GM21723 (cell line): ENCODE measurements at regions not wholly inside any gene's neighbourhood (a gene's known extent, or its start where the extent isn't known, plus 50 kb on each side); places are given as distances from the start of the nearest gene placed in this dataset.
"Not testable (repeated sequence)": the region's sequence is repeated elsewhere in the genome, so short reads cannot be mapped to it uniquely, and the experiment has no call there.

Experiments used
- ATAC-seq: cut with Tn5 transposase; IDR thresholded peaks from one replicate; pipeline ENCODE4 v1.9.1; 2021; ENCODE audit warnings: mild to moderate bottlenecking, moderate library complexity; ENCODE audit not compliant: unreplicated experiment

- ATAC-seq = no peak
These were observed 159.3 kb upstream of the JARID2 start for GRCh38 chr6:15086348-15087158.

GRCh38 chr6:15087186-15087589 lies 158.7 kb upstream of the JARID2 start:
- no peak for ATAC-seq

DNA sequence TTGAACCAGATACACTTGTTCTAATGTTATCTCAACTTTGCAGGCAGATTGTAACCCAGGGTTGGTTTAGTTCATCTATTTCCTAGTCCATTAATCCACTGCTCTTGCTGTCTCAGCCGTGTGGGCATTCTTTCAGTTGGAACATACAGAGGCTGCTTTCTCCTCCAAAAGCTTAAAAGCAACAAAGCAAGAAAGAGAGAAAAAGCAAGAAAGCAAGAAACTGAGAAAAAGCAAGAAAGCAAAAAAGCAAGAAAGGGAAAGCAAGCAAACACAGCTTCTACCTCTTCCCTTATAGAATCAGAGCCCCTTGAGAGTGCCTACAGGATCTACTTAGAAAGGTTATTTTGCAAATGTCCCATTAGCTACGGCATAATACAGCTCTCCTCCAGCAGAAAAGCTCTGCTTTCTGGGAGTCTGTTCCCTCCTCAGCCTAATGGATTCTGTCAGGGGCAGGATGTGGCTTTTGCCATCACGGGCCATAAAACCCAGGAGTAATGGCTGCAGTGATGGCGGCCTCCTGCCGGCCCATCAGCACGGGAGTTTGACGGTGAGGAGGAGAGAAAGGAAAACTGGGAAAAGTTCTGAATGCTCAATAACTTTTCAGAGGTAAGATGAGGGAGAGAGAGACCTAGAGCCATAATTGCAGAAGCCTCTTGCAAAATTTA lies 156.8 kb upstream of the JARID2 start:
- ATAC-seq = no peak

- no peak for ATAC-seq
These were observed 156.2 kb upstream of the JARID2 start for GRCh38 chr6:15089569-15090144.

DNA sequence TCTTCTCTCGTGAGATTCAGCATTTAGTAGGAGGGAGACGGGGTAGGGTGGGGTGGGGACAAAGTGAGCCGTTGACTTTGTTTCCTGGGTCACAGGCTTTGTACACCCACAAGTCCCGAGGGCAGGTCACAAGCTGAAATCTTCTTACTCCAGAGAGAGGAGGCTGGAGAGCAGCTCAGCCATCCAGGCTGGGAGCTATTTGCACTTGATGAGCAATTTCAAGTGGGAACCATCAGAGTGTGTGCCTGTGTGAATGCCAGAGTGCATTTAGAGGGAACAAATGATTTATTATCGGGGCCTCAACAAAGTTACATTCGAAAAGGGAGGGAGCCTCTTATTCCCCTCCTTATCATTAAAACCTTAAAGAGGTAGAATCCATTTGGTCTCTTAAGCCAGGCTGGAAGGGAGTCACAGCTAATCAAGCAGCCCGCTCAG lies 155.7 kb upstream of the JARID2 start:
- ATAC-seq = no peak

GRCh38 chr6:15090745-15091384 lies 155.0 kb upstream of the JARID2 start:
- ATAC-seq = no peak

- no peak for ATAC-seq
These were observed 148.7 kb upstream of the JARID2 start for GRCh38 chr6:15096894-15097837.

GRCh38 chr6:15101130-15101529 lies 144.7 kb upstream of the JARID2 start:
- ATAC-seq = no peak

- ATAC-seq = no peak
These were observed 143.6 kb upstream of the JARID2 start for GRCh38 chr6:15102241-15102640.

GRCh38 chr6:15106958-15107643 lies 138.8 kb upstream of the JARID2 start:
- no peak for ATAC-seq

DNA sequence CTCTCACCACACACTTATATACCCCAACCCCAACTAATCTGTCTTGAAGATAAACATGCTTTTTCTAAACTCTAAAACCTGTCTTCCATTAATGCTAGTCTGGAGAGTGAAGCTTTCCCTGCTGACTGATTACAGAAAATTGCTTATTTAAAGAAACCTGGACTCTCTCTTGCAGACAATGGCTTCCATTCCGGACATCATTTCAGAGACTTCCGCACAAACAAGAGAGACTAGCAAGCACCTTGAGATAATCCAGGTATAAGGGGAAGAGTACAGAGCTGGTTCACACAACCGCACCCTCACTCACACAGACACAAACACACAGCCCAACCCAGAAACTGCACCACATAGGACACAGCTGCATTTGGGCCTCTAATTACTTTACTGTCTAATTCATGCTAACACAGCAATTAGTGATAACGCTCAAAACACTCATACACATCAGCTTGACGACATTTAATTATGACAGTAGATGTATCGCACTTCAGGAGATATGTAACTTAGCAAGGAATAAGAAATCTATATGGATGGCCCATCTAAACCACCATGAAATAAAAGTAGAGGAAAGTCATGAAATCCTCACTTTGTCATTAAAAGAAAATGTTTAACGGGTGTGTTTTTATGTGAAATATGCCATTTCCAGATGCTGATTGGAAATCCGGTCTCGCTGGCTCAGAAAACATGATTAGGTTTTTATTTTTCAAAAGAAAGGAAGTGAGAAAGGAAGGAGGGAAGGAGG lies 138.1 kb upstream of the JARID2 start:
- ATAC-seq = no peak

DNA sequence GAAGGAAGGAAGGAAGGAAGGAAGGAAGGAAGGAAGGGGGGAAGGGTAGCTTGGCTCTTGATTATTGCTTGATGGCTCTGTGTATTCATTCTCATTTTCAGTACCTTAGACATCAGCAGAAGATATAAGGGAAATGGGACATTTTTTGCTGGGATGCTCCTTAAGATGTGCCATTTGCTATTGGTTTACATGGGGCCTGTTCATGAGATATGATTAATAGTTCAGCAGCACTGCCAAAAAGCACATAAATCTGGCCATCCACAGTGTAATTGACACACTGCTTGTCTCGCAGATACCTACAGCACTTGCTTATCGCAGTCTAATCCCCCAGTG lies 137.5 kb upstream of the JARID2 start:
- no peak for ATAC-seq

DNA sequence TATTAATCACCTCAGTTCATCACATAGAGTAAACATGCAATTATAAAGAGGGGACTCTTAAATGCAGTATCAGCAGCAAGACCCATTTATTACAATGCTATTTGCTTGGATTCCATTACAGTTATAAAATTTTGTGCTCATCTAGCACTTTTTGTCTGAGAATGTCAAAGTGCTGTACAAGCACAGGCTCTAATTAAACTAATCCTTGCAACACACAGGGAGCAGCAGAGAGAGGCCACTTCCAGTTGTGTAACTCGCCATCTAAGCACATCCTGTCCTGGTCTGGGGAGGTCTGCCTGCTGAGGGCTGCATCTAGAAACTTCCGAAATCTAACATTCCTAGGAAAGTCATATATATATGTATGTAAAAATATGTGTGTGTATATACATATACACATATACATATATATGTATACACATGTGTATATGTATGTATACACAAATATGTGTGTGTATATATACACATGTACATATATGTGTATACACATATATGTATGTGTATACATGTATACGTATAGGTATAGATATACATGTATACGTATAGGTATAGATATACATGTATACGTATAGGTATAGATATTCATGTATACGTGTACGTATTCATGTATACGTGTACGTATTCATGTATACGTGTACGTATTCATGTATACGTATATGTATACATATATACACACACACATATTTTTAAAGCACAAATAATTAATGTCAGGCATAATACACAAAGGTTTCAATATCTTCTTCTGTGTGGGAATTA lies 136.4 kb upstream of the JARID2 start:
- no peak for ATAC-seq

DNA sequence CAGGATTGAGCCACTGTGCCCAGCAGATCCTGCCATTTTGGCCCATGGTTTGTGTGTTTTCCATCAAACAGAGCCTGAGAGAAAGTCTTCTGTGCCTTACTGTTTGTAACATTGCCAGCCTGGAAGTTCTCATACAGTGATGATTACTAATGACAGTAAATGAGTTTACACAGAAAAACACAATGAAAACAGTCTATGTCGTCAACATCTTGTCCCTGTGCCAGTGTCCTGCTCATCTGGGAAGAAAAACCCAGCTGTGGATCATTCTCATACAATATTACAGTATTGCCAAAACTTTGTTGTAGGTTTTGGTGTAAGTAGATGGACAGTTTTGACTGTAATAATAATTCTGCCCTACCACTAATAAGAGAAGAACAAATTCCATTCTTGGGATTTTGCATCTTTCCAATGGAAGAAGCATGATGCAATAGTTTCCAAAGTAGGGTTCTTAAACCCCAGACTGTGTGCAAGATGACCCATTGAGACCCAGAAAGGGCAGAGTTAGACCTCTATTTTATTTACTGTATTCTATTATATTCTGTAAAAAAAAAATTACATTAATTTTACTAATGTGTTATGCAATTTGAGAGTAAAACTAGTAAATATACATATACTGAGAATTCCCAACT lies 135.0 kb upstream of the JARID2 start:
- ATAC-seq = no peak

GRCh38 chr6:15111576-15111975 lies 134.3 kb upstream of the JARID2 start:
- not testable (repeated sequence) for ATAC-seq

GRCh38 chr6:15113587-15113986 lies 132.3 kb upstream of the JARID2 start:
- no peak for ATAC-seq

GRCh38 chr6:15114061-15114460 lies 131.8 kb upstream of the JARID2 start:
- no peak for ATAC-seq

- no peak for ATAC-seq
These were observed 129.0 kb upstream of the JARID2 start for GRCh38 chr6:15116889-15117288.
